OCI-LY1 (cell line): ENCODE measurements at regions not wholly inside any gene's neighbourhood (a gene's known extent, or its start where the extent isn't known, plus 50 kb on each side); places are given as distances from the start of the nearest gene placed in this dataset.

Source experiments
- H2AFZ ChIP-seq: fragments of 200-600 bp; sonication (generic), shearing (Covaris generic); 2 replicates; pipeline ENCODE4 v1.6.0; 2014; ENCODE audit warnings: antibody characterized with exemption, mild to moderate bottlenecking, low read length
- H3F3A ChIP-seq: fragments of 200-600 bp; sonication (generic), shearing (Covaris generic); 2 replicates; pipeline ENCODE4 v1.6.0; 2014; ENCODE audit warnings: mild to moderate bottlenecking, antibody characterized with exemption, low read length, moderate library complexity; ENCODE audit not compliant: insufficient read depth
- H3K27ac ChIP-seq: fragments of 200-600 bp; sonication (generic); 2 replicates; pipeline ENCODE4 v1.5.1; 2014; ENCODE audit warnings: low read length, mixed run types, mild to moderate bottlenecking, low read depth; ENCODE audit not compliant: poor library complexity, severe bottlenecking
- H3K27me3 ChIP-seq: fragments of 200-600 bp; sonication (generic); 2 replicates; pipeline ENCODE4 v1.6.0; 2014; ENCODE audit warnings: antibody characterized with exemption, mild to moderate bottlenecking, low read length, moderate library complexity; ENCODE audit not compliant: insufficient read depth
- H3K36me3 ChIP-seq: fragments of 200-600 bp; sonication (generic); 2 replicates; pipeline ENCODE4 v1.6.1; 2014; ENCODE audit warnings: mild to moderate bottlenecking, antibody characterized with exemption, low read length, moderate library complexity, mixed read lengths; ENCODE audit not compliant: insufficient read depth
- H3K4me1 ChIP-seq: fragments of 200-600 bp; sonication (generic); 2 replicates; pipeline ENCODE4 v1.5.1; 2014; ENCODE audit warnings: mild to moderate bottlenecking, low read length, moderate library complexity; ENCODE audit not compliant: insufficient read depth, severe bottlenecking
- H3K4me2 ChIP-seq: fragments of 200-600 bp; sonication (generic), shearing (Covaris generic); 2 replicates; pipeline ENCODE4 v1.6.1; 2014; ENCODE audit warnings: low read length
- H3K4me3 ChIP-seq: fragments of 200-600 bp; sonication (generic); 2 replicates; pipeline ENCODE4 v1.5.1; 2014; ENCODE audit warnings: low read length, low read depth, mild to moderate bottlenecking, mixed read lengths; ENCODE audit not compliant: poor library complexity, severe bottlenecking
- H3K79me2 ChIP-seq: fragments of 200-600 bp; shearing (Covaris generic); 2 replicates; pipeline ENCODE4 v1.6.1; 2016; ENCODE audit warnings: mixed run types, low read length, mixed read lengths; ENCODE audit not compliant: insufficient read depth
- H3K9ac ChIP-seq: fragments of 200-600 bp; sonication (generic), shearing (Covaris generic); 2 replicates; pipeline ENCODE4 v1.6.1; 2014; ENCODE audit warnings: mild to moderate bottlenecking, low read length, mixed read lengths
- H3K9me2 ChIP-seq: fragments of 200-600 bp; sonication (generic), shearing (Covaris generic); 2 replicates; pipeline ENCODE4 v1.6.1; 2014; ENCODE audit warnings: low read depth, mild to moderate bottlenecking, low read length, mixed read lengths
- H3K9me3 ChIP-seq: fragments of 200-600 bp; shearing (Covaris generic); 2 replicates; pipeline ENCODE4 v1.6.1; 2014; ENCODE audit warnings: low read length, mixed read lengths
- H4K20me1 ChIP-seq: fragments of 200-600 bp; sonication (generic), shearing (Covaris generic); 2 replicates; pipeline ENCODE4 v1.6.0; 2016; ENCODE audit warnings: mild to moderate bottlenecking, low read length; ENCODE audit not compliant: insufficient read depth
- EZH2 ChIP-seq: fragments of 200-600 bp; sonication (generic), shearing (Covaris generic); IDR thresholded peaks from 2 replicates; pipeline ENCODE4 v1.8.0; 2017; ENCODE audit warnings: borderline replicate concordance, mixed run types, mild to moderate bottlenecking, antibody characterized with exemption, low read length, moderate library complexity, mixed read lengths
- TF ChIP-seq, protein P1 (sequence below): fragments of 200-600 bp; sonication (generic), shearing (Covaris generic); IDR thresholded peaks from 2 replicates; pipeline ENCODE4 v1.5.1; 2017; ENCODE audit warnings: mild to moderate bottlenecking, antibody characterized with exemption, low read length, moderate library complexity, mixed read lengths

DNA sequence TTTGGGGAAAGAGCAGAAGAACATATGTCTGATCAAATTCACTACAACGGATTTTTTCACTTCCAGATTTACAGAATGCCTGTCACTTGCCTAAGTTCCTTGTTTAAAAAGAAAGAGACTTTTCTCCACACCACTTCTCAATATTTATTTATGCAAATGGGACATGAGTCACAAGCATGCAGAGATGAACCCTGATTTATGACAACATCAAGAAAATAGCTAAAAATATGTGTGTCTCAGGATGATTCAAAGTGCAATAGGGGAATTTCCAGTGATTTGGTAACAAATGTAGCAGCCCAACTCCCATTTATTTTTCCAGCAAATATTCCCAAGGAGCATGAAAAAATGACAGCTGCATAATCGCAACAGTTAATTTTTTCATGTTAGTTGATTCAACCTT, 180.4 kb upstream of the FAT1 start:
- H3K36me3 ChIP-seq = no peaks in the 10 kb centered on the region
- H3K9me2 ChIP-seq = no peaks in the 10 kb centered on the region
- TF ChIP-seq, protein P1, sequence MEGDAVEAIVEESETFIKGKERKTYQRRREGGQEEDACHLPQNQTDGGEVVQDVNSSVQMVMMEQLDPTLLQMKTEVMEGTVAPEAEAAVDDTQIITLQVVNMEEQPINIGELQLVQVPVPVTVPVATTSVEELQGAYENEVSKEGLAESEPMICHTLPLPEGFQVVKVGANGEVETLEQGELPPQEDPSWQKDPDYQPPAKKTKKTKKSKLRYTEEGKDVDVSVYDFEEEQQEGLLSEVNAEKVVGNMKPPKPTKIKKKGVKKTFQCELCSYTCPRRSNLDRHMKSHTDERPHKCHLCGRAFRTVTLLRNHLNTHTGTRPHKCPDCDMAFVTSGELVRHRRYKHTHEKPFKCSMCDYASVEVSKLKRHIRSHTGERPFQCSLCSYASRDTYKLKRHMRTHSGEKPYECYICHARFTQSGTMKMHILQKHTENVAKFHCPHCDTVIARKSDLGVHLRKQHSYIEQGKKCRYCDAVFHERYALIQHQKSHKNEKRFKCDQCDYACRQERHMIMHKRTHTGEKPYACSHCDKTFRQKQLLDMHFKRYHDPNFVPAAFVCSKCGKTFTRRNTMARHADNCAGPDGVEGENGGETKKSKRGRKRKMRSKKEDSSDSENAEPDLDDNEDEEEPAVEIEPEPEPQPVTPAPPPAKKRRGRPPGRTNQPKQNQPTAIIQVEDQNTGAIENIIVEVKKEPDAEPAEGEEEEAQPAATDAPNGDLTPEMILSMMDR = no peak
- no peak for TF ChIP-seq EZH2
- no peak overlapping the region for H3K27ac ChIP-seq
- no peak overlapping the region for H3K4me3 ChIP-seq
- H3K27me3 ChIP-seq = no peaks in the 10 kb centered on the region
- no peaks in the 10 kb centered on the region for H3K79me2 ChIP-seq
- no peak overlapping the region for H2AFZ ChIP-seq
- peaks cover 21% of the 10 kb centered on the region for H3K4me1 ChIP-seq
- H4K20me1 ChIP-seq = no peaks in the 10 kb centered on the region
- no peak overlapping the region for H3K9ac ChIP-seq
- H3K4me2 ChIP-seq = no peak overlapping the region
- no peaks in the 10 kb centered on the region for H3F3A ChIP-seq
- no peaks in the 10 kb centered on the region for H3K9me3 ChIP-seq

DNA sequence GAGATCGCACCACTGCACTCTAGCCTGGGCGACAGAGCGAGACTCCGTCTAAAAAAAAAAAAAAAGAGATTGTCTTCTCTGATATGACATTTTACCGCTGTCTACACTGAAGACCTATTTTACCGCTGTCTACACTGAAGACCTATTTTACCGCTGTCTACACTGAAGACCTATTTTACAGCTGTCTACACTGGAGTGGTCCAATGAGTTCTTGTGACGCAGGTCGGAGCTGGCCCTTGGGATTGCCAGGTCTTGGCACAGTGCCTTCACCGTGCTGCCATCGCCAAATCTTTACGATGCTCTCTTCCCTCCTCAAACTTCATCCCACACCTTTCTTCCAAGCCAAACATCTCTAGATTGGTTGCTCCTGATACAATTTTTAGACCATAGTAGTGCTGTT, 183.1 kb upstream of the FAT1 start:
- TF ChIP-seq EZH2 = no peak
- TF ChIP-seq, protein P1 = no peak
- Histone ChIP-seq H3K27me3 (no peaks in the 10 kb centered on the region), H2AFZ (no peak overlapping the region), H3K9ac (no peak overlapping the region), H3K9me2 (no peaks in the 10 kb centered on the region), H3K9me3 (no peaks in the 10 kb centered on the region), H3K79me2 (no peaks in the 10 kb centered on the region), H3F3A (no peaks in the 10 kb centered on the region), H3K4me3 (no peak overlapping the region), H3K4me1 (peaks cover 21% of the 10 kb centered on the region), H3K36me3 (no peaks in the 10 kb centered on the region), H3K27ac (no peak overlapping the region), H3K4me2 (no peak overlapping the region), H4K20me1 (no peaks in the 10 kb centered on the region)

DNA sequence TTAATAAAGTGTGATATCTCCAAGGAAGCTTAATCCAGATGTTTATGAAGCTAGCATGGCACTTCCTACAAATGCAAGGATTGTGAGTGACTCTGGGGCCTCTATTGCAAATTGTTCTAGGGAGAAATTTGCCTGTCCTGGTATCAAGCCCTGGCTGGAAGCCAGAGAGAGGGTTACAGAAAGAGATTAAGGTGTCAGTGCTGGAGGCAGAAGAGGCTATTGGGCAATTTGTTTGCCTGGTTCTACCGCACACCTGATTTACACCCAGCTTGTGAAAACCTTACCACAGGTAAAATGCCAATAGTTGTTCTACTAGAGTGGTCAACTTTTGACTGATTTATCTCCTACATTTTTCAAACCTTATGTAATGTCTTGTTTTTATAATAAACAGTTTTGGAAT, 186.7 kb upstream of the FAT1 start:
- Histone ChIP-seq H3K79me2 (no peaks in the 10 kb centered on the region), H3K4me1 (peaks cover 4% of the 10 kb centered on the region), H3K9me2 (no peaks in the 10 kb centered on the region), H3K9ac (no peak overlapping the region), H4K20me1 (no peaks in the 10 kb centered on the region), H2AFZ (no peak overlapping the region), H3K4me2 (no peak overlapping the region), H3K27ac (no peak overlapping the region), H3K4me3 (no peak overlapping the region), H3K27me3 (no peaks in the 10 kb centered on the region), H3K9me3 (no peaks in the 10 kb centered on the region), H3F3A (no peaks in the 10 kb centered on the region), H3K36me3 (no peaks in the 10 kb centered on the region)
- TF ChIP-seq, protein P1 = no peak
- TF ChIP-seq EZH2 = no peak
